ENCODE measurements at regions not wholly inside any gene's neighbourhood (a gene's known extent, or its start where the extent isn't known, plus 50 kb on each side); places are given as distances from the start of the nearest gene placed in this dataset.

DNA sequence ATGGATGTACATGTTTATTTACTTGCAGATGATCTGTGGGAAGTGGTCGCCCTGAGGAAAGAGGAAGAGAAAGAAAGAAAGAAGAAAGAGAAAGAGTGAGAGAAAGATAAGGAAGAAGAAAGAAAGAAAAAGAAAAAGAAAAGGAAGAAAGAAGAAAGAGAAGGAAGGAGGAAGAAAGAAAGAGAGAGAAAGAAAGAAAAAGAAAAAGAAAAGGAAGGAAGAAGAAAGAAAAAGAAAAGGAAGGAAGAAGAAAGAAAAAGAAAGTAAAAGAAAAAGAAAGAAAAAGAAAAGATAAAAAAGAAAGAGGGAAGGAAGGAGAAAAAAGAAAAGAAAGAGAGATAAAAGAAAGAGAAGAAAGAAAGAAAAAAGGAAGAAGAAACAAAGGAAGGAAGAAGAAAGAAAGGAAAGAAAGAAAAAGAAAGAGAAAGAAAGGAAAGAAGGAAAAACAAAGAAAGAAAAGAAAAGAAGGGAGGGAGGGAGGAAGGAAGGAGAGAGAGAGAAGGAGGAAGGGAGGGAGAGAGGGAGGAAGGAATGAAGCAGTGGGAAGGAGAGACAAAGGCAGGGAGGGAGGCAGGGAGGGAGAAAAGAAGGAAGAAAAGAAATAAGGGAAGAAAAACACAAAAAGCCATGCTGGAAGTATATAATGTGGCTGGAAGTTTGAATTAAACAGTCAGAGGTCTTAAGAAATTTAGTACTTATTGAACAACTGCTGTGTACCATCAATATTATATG lies 976.6 kb downstream of the FAM181B start:
- no peak for DNase-seq (ENCODE audit: low spot score)

DNA sequence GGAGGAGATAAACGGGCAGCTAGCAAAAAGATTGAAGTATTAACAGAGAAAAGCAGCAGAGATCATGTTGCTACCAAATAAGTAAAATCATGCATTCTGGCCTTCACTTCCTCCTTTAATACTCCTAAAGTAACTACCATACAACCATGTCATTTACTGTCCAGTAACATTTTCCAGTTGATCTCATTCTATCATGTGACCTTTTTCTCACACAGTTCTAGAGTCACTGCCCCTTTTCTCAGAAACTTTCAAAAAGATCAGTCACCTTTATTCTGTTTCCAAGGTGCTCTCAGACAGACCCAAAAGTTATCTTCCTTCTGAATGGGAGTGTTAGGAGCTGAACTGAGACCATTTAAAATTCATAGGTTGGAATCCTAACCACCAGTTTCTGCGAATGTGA lies 984.4 kb downstream of the FAM181B start:
- DNase-seq (ENCODE audit: low spot score), result no peak

DNA sequence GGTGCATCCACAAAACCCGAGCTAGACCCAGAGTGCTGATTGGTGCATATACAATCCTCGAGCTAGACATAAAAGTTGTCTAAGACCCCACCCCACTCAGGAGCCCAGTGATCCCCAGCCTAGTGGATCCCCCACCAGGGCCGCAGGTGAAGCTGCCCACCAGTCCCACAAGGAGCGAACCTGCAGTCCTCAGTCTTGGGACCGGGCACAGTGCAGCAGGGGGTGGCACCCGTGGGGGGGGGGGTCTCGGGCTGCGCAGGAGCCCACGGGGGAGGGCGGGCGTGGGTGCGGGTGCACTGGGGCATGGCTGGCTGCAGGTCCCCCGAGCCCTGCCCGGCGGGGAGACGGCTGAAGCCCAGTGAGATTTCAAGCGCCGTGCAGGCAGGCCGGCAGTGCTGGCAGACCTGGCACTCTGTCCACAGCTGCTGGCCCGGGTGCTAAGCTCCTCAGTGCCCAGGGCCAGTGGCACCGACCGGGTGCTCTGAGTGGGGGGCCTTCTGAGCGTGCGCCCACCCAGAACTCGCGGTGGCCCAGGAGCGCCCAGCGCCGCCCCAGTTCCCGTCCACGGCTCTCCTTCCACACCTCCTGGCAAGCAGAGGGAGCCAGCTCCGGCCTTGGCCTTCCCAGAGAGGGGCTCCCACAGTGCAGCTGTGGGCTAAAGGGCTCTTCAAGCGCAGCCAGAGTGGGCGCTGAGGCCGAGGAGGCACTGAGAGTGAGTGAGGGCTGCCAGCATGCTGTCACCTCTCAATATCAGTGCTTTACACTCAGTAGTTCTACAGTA lies 989.1 kb downstream of the FAM181B start:
- DNase-seq (ENCODE audit: low spot score), result no peak

DNA sequence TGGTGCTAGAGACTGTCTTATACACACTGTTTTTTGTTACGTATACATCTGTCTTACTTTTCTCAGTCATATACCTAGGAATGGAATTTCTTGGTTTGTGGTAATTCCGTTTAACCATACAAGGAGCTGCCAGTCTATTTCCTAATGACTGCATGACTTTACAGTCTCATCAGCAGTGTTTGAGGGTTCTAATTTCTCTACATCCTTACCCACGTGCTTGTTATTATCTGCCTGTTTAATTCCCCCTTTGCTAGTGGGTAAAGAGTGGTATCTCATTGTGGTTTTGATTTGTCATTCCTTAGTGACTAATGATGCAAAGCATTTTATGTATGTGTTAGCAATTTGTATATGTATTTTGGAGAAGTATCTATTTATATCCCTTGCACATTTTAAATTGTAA lies 1008.0 kb downstream of the FAM181B start:
- no peak for DNase-seq (ENCODE audit: low spot score)

DNA sequence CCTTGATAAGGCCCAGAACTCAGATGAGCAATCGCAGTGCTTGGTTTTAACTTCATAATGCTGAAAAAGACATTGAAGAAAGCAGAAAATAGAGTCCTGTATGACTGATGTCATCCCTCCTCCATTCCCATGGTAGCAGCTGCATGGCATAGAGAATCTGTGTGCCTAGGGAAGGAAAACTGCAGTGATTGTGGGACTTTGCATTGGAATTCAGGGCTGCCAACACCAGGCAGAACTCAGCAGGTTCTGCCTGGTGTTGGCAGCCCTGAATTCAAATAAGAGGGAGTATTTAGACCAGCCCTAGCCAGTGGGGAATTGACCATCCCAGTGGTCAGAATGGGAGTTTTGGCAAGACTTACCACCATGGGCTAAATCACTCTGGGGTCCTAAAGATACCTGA lies 1016.0 kb downstream of the FAM181B start:
- no peak for DNase-seq (ENCODE audit: low spot score)

DNA sequence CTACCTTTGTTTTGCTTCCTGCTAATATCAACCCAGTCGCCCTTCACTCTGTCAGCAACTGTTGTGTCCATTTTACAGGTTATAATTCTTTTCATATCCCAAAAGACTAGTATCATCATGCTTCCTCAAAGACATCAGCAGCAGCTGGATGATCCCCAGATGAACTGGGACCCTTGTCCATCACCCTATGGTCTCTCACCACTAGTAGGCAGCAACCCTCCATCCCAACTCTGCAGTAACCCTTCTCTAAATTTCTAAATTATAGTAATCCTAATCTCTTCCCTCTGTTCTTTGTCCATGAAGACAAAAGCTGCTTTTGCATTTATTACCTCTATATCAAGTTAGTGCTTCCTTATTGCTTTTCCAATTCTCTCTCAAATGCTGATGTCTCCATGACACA lies 1025.8 kb downstream of the FAM181B start:
- DNase-seq (ENCODE audit: low spot score), result no peak

DNA sequence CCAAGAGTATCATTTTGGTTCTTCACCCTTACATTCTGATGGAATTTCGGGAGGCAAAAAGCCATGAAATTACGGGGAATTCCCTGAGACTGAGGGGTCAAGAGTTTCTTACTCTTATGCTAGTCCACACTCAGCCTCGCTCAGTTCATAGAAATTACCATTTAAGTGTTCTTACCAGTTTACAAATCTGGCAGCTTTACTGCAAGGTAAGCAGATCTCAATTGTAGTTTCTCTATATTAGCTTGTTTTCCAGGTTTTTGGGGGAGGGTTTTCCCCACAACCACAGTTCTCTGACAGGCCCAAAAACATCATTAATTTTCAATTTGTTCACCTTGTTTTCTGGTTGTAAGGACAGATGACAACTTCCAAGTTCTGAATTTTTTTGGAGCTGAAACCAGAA lies 1028.4 kb downstream of the FAM181B start:
- no peak for DNase-seq (ENCODE audit: low spot score)

DNA sequence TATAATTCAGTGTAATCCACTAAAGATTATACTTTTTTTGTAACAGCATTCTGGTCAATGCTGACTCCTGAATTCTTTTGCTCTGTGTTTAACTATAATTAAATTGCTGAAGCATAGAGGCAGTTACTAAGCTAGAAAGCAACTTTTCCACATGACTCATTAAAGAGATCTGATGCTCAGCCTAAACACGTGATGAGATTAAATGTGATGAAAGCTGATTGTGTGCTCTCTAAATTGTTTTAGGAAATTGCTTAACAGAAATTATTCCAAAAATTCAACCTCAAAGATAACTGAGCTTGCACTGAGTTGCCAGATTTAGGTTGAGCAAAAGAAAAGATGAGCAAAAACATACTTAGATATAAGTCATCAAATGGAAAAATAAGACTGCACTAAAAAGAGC lies 1033.6 kb downstream of the FAM181B start:
- DNase-seq (ENCODE audit: low spot score), result no peak

DNA sequence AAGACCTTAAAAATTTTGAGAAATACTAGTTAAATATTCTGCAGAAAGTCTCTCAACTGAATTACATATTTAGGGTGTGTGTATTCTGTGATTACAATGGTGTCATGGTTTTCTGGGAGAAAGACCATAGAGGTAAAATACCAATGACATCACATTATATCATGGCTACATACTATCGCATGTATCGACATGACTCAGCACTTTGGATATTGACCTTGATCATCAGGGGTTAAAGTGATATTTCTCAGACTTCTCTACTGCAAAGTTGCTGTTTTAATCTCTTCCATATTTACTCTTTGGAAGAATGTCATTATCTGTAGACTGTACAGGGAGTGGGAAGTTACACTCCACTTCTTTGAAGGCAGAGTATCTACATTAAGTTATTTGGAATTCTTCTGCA lies 1046.6 kb downstream of the FAM181B start:
- DNase-seq (ENCODE audit: low spot score), result no peak

DNA sequence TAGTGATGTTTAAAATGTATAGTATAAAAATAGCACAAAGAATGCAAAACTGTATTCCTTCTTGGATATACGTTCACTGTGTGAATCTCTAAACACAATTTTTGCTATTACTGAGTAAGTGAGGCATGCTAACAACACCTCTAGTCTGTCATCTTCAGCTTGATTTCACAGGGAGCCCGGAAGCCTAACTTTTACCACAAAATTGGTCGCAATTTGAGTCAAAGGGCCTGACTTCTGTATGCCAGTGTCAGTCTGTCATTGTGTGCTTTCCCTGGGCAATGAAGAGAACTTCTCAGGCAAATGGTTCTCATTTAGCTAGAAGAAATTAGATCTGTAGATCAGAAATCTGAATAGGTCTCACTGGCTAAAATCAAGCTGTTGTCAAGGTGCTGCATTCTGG lies 1059.5 kb downstream of the FAM181B start:
- no peak for DNase-seq (ENCODE audit: low spot score)

DNA sequence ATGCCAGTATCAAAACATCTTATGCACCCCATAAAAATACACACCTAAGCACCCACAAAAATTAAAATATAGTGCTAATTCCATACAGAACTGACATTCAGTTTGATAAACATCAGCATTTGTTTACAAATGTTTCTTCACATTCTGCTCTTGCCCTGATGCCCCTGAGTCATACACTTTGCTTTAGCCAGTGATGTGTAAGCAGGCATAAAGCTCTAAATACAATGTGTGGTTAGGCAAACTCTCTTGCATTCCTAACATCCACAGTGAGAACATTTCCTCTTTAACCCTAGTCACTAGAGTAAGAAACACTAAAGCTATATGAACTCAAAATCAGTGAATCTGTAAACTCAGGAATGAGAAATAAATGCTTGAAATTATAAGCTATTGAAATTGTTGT lies 1060.7 kb downstream of the FAM181B start:
- DNase-seq (ENCODE audit: low spot score), result no peak

DNA sequence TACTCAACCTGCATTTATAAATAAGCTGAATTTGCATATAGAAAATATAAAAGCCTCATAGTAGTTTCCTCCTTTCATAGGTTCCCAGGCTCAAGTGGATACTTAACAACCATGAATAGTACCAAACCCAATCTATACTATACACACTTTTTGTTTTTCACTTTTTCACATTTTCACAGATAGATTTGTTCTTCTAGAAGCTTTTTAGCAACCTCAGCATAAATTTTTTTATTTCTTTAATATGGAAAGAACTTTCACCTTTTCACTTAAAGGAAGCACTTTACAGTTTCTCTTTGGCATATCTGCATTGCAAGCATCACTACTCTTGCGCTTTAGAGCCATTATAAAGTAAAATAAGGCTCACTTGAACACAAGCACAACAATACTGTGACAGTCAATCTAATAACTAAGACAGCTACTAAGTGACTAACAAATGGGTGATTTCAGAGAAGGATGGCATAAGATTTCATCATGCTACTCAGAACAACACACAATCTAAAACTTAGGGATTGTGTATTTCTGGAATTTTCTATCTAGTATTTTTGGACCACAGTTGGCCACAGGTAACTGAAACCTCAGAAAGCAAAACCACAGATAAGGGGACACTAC lies 1063.6 kb downstream of the FAM181B start:
- no peak for DNase-seq (ENCODE audit: low spot score)

DNA sequence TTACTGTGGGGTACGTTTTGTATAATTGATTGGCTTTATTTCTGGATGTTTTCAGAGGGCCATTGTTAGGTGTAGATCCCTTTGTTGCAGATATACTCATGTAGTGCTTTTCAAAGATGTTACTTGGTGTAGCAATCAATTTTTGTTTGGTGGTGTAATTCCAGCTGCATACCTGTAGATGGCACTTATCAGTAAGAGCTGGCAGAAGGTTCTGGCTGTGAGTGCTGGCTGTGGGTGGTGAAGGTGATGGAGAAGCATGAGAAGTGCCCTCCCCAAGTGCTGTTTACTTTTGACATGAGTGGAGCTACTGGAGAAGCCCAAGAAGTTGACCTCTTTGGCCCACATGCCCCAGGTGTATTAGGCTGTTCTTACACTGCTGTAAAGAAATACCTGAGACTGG lies 1074.9 kb downstream of the FAM181B start:
- no peak for DNase-seq (ENCODE audit: low spot score)

DNA sequence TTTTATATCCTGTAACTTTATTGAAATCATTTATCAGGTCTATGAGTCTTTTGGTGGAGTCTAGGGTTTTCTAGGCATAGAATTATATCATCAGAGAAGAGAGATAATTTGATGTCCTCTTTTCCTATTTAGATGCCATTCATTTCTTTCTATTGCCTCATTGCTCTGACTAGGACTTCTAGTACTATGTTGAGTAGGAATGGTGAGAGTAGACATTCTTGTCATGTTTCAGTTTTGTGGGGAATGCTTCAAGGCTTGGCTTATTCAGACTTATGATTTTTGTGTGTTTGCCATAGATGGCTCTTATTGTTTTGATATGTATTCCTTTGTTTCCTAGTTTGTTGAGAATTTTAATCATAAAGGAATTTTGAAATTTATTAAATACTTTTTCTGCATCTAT lies 1078.3 kb downstream of the FAM181B start:
- no peak for DNase-seq (ENCODE audit: low spot score)

DNA sequence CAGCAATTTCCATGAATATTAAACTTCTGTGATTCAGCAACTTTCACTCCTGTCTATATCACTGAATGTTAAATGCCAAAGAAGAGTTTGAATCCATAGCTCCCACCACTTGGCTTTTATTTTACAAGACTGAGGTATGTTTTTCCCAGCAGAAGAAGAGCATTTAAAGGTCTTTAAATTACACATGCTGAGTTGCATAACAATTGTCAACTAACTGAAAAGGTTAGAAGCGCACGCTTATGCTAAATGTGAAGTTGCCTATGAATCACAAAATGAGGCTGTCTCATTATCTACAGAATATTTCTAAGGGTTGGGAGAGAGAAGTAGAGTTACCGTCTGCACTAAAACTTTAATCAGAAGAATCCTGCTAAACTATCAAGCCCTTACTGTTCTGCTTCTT lies 1086.3 kb downstream of the FAM181B start:
- no peak for DNase-seq (ENCODE audit: low spot score)

DNA sequence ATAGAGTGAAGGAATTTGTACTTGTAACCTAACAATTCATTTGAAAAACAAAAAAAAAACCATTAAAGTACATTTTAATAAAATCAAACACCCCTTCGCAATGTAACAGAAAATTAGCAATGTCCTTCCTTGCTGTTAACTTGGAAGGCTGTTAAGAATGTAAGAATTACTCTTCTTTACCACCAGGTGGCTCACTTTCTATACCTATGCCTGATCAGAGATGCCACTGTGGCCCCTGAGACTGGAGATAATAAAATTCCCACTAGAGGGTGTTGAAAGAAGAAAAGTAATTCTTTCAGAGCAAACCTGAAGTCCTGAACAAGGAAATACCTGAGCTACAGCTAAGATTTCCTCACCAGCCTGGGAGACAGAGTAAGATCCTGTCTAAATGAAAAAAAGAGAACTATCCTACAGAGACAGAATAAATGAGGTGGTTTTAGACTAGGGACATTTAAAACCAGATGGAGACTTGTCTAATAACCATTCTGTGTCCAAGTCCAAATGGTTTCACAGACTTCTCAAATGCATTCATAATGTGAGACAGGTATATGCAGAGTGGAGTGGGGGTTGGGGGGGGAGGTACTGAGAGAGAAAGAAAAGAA lies 1089.3 kb downstream of the FAM181B start:
- DNase-seq (ENCODE audit: low spot score), result peak; percentile 42

DNA sequence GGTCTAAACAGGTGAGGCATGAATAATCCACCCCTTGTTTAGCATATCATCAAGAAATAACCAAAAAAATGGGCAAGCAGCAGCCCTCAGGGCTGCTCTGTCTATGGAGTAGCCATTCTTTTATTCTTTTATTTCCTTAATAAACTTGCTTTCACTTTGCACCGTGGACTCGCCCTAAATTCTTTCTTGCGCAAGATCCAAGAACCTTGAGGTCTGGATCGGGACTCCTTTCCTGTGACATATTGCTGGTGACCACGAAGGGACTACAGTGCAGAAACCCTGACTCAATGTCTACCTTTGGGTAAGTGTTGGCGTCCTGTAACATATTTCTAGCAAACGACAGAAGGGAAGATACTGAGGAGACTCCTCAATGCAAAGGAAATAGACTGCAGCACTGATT lies 1099.2 kb downstream of the FAM181B start:
- no peak for DNase-seq (ENCODE audit: low spot score)

DNA sequence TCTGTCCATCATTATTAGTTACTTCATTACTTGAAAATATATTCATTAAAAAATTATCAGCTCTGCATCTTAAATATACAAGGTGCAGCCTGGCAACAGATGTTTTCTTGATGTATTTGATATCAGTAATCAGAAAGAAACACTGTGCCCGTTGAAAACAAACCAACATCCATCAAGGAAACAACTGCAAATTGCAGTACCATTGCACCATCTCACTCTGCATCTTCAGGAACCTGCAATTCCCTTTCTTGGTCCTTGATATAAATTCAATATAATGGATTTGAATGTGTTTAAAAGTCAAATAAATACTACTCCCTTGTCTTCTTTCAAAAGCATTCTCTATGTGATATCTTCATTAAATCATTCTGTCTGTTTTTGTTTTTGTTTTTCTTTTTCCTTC lies 1131.2 kb downstream of the FAM181B start:
- no peak for DNase-seq (ENCODE audit: low spot score)

DNA sequence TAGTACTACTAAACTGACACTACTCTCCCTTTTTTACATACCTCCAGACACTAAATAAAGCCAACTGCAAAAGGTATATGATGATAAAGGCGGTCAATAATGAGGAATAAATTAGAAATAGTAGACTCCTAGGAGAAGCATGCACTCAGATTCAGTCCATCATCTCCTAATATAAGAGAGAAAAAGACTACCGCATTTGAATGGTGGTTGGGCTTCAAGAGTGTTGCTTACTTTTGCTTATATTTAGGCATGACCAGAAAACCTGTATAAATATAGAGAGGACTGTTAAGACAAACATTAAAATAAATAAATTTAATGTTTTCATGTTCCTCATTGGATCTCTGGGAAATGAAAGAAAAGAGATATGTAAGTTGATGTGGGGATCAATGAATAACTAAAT lies 1137.0 kb downstream of the FAM181B start:
- no peak for DNase-seq (ENCODE audit: low spot score)

DNA sequence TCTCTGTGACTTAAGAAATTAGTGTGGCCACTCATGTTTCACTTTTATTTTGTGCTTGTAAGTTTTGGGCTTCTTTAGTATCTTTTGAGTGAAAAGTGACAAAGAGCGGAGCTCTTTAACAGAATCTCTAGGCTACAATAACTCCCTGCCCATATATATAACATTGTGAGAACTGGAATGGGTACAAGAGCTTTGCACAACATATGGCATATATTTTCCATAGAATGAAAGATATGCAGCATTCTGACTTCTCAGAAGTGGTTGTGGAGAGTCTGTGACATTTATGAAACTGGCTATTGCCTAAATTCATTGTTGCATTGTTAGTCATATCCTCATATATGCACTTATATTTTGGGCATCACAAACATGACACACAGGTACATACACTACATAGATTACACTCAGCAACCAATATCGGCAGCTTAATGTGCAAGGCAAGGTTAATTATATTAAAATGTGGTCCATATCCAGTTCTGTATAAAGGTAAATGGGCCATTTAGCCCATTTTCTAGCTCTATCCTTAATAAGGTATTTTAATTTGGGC lies 1148.2 kb downstream of the FAM181B start:
- DNase-seq (ENCODE audit: low spot score), result no peak

DNA sequence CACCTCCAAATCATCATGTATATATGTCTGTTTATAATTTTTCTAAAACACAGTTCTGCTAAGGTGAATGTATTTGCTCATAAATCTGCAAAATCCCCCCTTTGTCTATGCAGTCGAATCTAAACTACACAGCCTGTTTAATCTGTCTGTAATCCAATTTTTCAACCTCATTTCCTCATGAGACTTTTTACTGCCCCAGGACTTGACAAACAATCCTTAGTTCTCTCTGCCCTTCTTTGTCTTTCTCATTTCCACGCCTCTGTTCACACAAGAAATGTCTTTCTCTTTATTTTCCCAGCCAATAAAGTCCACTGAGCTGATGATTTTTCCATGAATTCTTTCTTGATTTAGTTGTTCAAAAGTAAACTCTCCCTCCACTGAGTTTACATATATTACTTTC lies 1154.3 kb downstream of the FAM181B start:
- DNase-seq (ENCODE audit: low spot score), result no peak

DNA sequence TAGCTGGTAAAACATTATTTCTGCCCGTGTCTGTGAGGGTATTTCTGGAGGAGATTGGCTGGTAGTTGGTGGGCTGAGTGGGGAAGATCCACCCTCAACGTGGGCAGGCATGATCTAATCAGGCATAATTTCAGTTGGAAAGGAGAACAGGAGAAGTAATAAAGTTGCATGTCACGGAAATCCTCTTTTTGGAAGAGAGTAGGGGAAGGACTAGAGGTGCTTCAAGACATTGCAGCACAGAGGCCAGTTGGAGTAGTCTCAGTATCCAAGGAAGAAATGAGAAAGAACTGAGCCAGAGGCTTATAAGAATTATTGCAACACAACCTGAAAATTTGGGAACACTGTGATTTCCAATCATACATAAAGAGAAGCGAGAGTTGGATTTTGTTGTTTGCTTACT lies 1155.1 kb downstream of the FAM181B start:
- no peak for DNase-seq (ENCODE audit: low spot score)

DNA sequence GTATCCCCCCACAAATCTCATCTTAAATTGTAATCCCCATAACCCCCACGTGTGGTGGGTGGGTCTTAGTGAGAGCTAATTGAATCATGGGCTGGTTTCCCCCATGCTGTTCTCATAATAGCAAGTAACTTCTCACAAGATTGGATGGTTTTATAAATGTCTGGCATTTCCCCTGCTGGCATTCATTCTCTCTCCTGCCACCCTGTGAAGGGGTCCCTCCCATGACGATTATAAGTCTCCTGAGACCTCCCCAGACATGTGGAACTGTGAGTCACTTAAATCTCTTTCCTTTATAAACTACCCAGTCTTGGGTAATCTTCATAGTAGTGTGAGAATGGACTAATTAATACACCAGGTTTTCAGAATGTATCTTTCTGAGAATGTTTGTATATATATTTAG lies 1159.4 kb downstream of the FAM181B start:
- DNase-seq (ENCODE audit: low spot score), result no peak
